Mesodermal cell (in vitro differentiated cells): ENCODE measurements at regions not wholly inside any gene's neighbourhood (a gene's known extent, or its start where the extent isn't known, plus 50 kb on each side); places are given as distances from the start of the nearest gene placed in this dataset.
"Not testable (repeated sequence)": the region's sequence is repeated elsewhere in the genome, so short reads cannot be mapped to it uniquely, and the experiment has no call there.

Experiments used
- H3K27ac ChIP-seq: 2 replicates; pipeline ENCODE4 v1.7.0; 2013; ENCODE audit warnings: mild to moderate bottlenecking, low read depth, low read length, moderate library complexity; ENCODE audit not compliant: severe bottlenecking
- H3K36me3 ChIP-seq: 2 replicates; pipeline ENCODE4 v1.7.1; 2013; ENCODE audit warnings: mild to moderate bottlenecking, low read length, moderate library complexity; ENCODE audit not compliant: control insufficient read depth, insufficient read depth
- H3K4me1 ChIP-seq: one replicate; pipeline ENCODE4 v1.7.1; 2013; ENCODE audit warnings: mild to moderate bottlenecking, low read length; ENCODE audit not compliant: insufficient read depth, control insufficient read depth, poor library complexity, severe bottlenecking
- H3K4me3 ChIP-seq: 2 replicates; pipeline ENCODE4 v1.7.0; 2013; ENCODE audit warnings: low read length, control low read depth, mild to moderate bottlenecking; ENCODE audit not compliant: insufficient read depth, poor library complexity, severe bottlenecking; ENCODE audit errors: extremely low read depth
- H3K9me3 ChIP-seq: 2 replicates; pipeline ENCODE4 v1.7.1; 2013; ENCODE audit warnings: mild to moderate bottlenecking, low read length, moderate library complexity; ENCODE audit not compliant: control insufficient read depth
- WGBS, 2 experiments: methylation state at CpG; one replicate each; pipeline ENCODE4 v1.1.5; 2013; ENCODE audit warnings: missing lambda C conversion rate in 2 of 2; ENCODE audit not compliant: insufficient coverage in 2 of 2; 5-methylcytosine and 5-hydroxymethylcytosine counted together

DNA sequence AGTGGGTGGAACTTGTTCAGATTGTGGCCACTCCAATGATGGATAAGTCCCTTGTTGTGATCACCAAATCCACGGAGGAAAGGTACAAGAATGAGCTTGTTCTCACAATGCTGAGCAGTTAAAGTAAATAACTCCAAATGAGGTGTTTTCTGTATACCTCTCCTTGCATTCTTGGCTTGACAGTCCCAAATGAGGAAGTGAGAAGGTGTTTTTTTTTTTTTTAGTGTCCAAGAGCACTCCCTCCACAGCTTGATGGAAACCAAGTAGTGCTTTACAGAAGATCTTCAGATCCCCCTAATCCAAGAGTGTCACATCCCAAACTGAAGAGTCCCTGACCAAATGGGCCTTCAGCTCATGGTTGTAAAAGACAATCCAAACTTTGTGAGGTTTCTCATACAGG, 153.6 kb downstream of the ATP23 start:
- 88 to 89% methylated on average over 1 of the region's 1 CpG for WGBS, 2 experiments
- no peak overlapping the region for H3K4me3 ChIP-seq
- H3K27ac ChIP-seq = no peak overlapping the region
- H3K4me1 ChIP-seq = no peaks in the 10 kb centered on the region
- H3K36me3 ChIP-seq = no peaks in the 10 kb centered on the region
- H3K9me3 ChIP-seq = no peaks in the 10 kb centered on the region

DNA sequence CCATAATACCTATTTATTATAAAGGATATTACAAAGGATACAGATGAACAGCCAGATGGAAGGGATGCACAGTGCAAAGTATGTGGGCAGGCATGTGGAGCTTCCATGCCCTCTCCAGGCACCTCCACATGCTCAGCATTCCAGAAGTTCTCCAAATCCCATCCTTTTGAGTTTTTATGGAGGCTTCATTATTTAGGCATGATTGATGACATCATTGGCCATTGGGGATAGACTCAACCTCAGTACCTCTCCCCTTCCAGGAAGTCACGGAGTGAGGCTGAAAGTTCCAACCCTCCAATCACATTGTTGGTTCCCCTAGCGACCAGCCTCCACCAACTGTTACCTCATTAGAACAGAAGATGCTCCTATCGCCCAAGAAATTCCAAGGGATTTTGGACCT, 156.4 kb downstream of the ATP23 start:
- no peak overlapping the region for H3K27ac ChIP-seq
- H3K36me3 ChIP-seq = no peaks in the 10 kb centered on the region
- no peaks in the 10 kb centered on the region for H3K4me1 ChIP-seq
- H3K4me3 ChIP-seq = no peak overlapping the region
- 80 to 86% methylated on average over 1 to 3 of the region's 3 CpGs for WGBS, 2 experiments
- H3K9me3 ChIP-seq = no peaks in the 10 kb centered on the region

DNA sequence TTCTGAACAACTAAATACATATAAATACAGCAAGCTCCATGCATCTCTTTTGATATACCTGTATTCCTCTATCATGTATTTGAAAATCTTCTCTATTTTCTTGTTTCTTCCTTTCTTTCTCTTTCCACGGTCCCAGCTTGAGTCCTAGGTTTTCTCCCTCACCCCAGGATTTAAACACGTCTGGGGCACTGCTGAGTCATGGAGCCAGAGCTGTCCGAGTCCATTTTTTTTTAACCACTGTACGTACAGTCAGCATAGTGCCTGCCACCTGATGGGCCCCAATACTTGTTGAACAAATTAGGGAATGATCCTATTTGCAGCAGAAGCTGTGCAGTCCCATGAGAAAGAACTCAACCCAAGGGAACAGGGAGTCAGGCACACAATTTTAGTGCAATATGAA, 158.1 kb downstream of the ATP23 start:
- 83 to 86% methylated on average over 4 of the region's 4 CpGs for WGBS, 2 experiments
- no peaks in the 10 kb centered on the region for H3K4me1 ChIP-seq
- no peaks in the 10 kb centered on the region for H3K36me3 ChIP-seq
- H3K9me3 ChIP-seq = no peaks in the 10 kb centered on the region
- no peak overlapping the region for H3K4me3 ChIP-seq
- H3K27ac ChIP-seq = no peak overlapping the region

DNA sequence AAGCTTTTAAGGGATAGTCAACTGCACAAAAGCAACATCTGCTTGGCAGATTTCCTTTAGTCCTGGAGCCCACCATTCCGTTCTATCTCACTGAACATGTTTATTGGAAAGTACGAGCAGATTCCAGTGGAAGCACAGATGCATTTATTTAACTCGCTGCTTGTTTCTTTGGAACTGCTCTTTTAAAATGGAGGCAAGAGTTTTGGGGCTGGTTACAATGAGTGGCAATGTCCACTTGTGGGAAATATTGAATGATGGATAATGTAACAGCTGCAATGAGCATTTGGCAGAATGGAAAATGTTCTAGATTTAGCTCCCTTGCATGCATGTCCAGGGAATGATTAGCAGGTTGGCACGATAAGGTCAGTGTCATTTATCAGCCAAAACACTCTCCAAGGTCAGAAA, 163.0 kb downstream of the ATP23 start:
- Histone ChIP-seq H3K36me3 (no peaks in the 10 kb centered on the region), H3K9me3 (no peaks in the 10 kb centered on the region), H3K27ac (no peak overlapping the region), H3K4me3 (no peak overlapping the region), H3K4me1 (no peaks in the 10 kb centered on the region)
- 63 to 92% methylated on average over 3 of the region's 4 CpGs for WGBS, 2 experiments

DNA sequence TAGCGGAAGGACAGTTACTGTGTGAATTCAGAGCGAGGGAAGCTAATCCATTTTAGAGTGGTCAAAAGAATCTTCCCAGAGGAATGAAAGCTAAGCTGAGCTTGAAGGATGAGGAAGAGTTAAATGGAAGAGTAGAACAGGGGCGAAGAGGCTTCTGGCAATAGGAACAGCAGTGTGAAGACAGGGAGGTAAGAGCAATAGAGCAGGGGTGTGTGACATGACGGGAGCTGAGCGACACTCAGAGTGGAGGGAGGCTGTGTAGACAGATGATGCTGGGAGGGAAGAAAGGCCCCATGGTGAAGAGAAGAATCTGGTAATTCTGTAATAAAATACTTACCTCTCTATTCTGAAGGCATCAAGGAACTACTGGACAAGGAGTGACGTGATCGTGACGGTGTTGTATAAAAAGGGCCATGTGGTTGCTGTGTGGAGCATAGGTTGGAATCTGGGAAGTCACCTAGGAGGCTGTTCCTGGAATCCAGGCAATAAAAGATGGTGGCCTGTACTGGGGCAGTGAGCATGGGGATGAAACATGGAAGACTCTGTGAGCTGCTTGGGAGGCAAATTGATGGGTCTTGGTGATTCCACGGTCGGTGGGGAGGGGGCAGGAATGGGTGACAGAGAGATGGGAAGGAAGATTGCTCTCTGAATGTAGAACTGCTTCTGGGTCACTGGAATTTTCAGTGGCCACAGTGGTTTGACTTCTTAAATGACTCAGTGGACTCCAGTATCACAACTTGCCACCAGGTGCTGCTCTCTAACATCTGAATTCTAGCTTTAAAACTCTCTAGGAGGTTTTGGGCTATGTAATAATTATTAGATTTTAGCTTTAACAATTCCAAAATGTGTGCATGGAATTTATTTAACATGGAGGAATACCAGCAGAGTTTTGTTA, 164.1 kb downstream of the ATP23 start:
- Histone ChIP-seq H3K9me3 (no peaks in the 10 kb centered on the region), H3K36me3 (no peaks in the 10 kb centered on the region), H3K4me1 (no peaks in the 10 kb centered on the region), H3K27ac (no peak overlapping the region), H3K4me3 (no peak overlapping the region)
- WGBS, 2 experiments = 91 to 95% methylated on average over 7 of the region's 10 CpGs

DNA sequence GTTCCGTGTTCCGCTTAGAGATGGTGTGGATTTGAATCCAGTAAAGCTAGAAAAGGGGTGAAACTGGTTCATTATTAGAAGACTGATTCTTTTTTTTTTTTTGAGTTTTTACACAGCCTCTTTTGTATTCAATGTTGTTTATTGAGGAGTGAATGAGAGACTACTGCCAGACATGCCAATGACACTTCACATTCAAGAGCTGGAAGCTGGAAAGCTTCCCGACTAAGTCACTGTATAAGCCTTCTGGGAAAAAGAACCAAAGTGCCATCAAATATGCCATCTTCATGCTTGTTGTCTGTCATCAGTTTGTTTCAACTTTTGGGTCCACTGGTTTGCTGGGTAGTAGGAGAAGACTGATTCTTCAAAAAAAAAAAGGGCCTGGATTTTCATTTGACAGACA, 164.8 kb downstream of the ATP23 start:
- Histone ChIP-seq H3K27ac (no peak overlapping the region), H3K4me1 (no peaks in the 10 kb centered on the region), H3K36me3 (no peaks in the 10 kb centered on the region), H3K9me3 (no peaks in the 10 kb centered on the region), H3K4me3 (no peak overlapping the region)
- WGBS, 2 experiments = 90% methylated on average over 2 of the region's 3 CpGs; no CpG with 5 or more reads in 1 of the 2 experiments

DNA sequence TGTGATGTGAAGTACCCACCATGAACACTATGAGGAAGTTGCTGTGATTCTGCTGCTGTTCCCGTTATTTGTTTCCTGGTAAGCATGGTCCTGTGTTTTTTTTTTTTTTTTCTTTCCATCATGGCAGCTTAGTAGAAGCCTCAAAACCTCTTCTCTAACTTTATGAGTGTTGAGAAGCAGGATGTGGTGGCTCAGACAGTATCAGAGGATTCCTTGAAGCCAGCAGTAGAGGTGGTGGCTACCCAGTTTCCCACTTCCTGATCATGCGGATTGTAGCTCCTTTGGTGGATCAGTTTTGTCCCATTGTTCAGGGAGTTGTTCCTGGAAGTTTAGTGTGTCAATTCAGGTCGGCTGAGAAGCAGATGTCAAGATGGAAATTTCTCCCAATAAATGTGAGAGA, 175.8 kb downstream of the ATP23 start:
- Histone ChIP-seq H3K4me1 (no peaks in the 10 kb centered on the region), H3K9me3 (no peaks in the 10 kb centered on the region), H3K27ac (no peak overlapping the region), H3K4me3 (no peak overlapping the region), H3K36me3 (no peaks in the 10 kb centered on the region)
- 90 to 100% methylated on average over 1 to 2 of the region's 3 CpGs for WGBS, 2 experiments

DNA sequence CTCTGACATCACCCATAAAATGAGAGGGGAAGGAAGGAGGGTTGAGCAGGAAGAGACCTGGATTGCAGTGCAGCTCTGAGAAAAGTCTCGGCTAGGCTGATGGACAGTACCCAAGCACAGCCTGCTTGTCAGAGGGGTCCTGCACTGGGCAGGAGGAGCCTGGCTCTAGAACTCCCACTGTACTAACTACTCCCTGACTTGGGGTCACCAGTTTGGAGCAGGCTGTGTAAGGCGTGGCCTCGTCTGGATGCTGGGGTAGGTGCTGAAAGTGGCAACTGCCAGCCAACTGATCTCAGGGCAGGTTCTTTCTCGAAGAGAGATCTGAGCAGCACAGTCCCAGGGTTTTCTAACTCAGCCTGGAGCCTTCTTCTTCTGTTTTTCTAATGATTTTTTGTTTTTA, 176.3 kb downstream of the ATP23 start:
- H3K9me3 ChIP-seq = no peaks in the 10 kb centered on the region
- no peak overlapping the region for H3K4me3 ChIP-seq
- WGBS, 2 experiments = 88 to 97% methylated on average over 4 of the region's 4 CpGs
- no peak overlapping the region for H3K27ac ChIP-seq
- H3K4me1 ChIP-seq = no peaks in the 10 kb centered on the region
- no peaks in the 10 kb centered on the region for H3K36me3 ChIP-seq

DNA sequence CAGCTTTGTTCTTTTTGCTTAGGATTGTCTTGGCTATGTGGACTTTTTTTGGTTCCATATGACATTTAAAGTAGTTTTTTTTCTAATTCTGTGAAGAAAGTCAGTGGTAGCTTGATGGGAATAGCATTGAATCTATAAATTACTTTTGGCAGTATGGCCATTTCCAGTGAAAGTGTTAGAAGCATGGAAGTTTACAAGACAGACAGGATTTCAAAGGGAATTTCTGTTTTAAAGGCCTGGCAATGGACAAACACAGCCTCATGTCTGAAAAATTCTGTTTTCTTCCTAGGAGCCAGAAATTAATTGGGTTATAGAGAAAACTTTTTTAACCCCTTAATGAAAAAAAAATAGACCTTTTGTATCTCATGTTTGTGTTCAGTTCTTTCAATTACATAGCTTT, 184.4 kb downstream of the ATP23 start:
- not testable (repeated sequence) for H3K27ac ChIP-seq, H3K9me3 ChIP-seq

DNA sequence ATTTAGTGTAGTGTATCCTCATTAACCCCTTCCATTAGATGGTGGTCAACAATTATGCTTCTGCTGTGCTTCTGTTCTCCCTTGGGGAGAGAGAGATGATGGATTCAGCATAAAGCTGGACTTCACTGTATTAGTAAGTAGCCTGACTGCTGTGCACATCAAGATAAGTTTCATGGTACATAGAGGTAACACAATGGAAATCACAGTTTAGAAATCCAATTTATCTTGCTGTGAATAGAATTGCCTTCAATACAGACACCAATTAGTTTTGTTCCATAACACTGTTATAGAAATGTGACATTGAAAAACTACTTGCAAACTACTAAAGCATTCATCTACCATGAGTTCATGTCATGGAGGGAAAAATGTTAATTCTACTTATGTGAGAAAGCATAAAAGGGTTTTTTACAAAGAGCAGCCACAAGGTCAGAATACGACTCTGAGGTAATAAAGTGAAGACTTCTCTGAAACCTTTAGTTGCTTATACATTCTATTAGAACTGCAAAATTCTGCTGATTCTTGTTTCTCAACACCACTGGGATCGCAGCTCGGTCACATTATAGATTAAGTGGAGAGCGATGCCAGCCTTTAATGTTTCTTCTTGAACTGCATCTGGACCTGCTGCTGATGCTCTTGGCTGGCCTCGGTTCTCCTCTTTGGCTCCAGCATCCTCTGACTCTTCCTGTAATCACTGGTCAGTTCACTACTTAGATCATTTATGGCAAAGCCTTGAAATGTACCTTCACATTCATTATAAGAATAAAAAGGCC, 190.8 kb downstream of the ATP23 start:
- Histone ChIP-seq H3K9me3 (no peaks in the 10 kb centered on the region), H3K27ac (no peak overlapping the region), H3K4me3 (no peak overlapping the region), H3K36me3 (no peaks in the 10 kb centered on the region), H3K4me1 (no peaks in the 10 kb centered on the region)
- WGBS, 2 experiments = 76% methylated on average over 3 of the region's 5 CpGs

More for the DNA sequence above, 184.4 kb downstream of the ATP23 start:
- H3K4me3 ChIP-seq, H3K36me3 ChIP-seq, H3K4me1 ChIP-seq: not testable (repeated sequence)

DNA sequence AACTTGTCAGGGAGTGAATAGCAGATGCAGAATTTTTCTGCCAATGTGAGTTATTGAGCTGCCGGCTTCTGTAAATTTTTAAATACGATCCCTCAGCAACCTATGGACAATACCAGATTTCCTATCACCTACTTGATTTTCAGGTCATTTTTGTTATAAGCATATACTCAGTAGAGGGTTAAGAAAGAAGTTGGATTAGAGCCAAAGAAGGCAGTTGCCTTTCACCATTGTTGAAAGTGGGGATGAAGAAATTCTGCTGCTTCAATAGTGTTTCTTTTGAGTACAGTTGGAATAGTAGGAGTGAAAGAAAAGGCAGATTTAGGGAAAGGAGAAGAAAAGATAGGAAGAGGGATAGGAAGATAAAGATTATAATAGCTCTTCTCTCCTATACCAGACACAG, 197.1 kb downstream of the ATP23 start:
- no peaks in the 10 kb centered on the region for H3K4me1 ChIP-seq
- H3K36me3 ChIP-seq = no peaks in the 10 kb centered on the region
- WGBS, 2 experiments = no CpG with 5 or more reads among the region's 2 CpGs
- no peak overlapping the region for H3K4me3 ChIP-seq
- no peaks in the 10 kb centered on the region for H3K9me3 ChIP-seq
- H3K27ac ChIP-seq = no peak overlapping the region
